NB4 (cell line): ENCODE measurements at regions not wholly inside any gene's neighbourhood (a gene's known extent, or its start where the extent isn't known, plus 50 kb on each side); places are given as distances from the start of the nearest gene placed in this dataset.

Experiments
- MYC ChIP-seq: IDR thresholded peaks from 2 replicates; pipeline ENCODE4 v1.6.1; 2011; ENCODE audit warnings: low read depth, low read length
- POLR2A ChIP-seq: IDR thresholded peaks from 2 replicates; pipeline ENCODE4 v1.6.1; 2011; ENCODE audit warnings: mild to moderate bottlenecking; ENCODE audit not compliant: insufficient read length; ENCODE audit errors: extremely low read depth
- TF ChIP-seq, protein P1 (sequence below): IDR thresholded peaks from 2 replicates; pipeline ENCODE4 v1.6.1; 2011; ENCODE audit warnings: low read depth, low read length
- TF ChIP-seq, protein P2 (sequence below): IDR thresholded peaks from one replicate; pipeline ENCODE4 v1.5.1; 2012; ENCODE audit warnings: low read depth, low read length

DNA sequence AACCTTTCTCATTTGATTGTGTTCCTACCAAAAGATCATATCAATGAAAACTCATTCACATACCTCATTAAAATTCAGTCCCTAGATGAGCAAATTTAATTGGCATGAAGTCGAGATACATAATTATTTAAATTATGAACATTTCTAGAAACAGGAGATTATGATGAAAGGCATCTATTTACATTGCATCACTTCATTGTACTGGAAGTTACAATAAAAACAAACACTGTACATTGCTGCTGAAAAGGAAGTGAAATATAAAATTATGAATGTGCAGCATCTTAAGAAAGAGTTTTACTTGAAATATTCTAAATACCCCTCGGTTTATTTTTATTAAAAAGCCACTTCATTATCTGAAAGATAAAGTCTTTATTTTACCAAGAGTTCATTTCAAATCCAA, 163.4 kb upstream of the ZNF385D start:
- TF ChIP-seq, protein P1, sequence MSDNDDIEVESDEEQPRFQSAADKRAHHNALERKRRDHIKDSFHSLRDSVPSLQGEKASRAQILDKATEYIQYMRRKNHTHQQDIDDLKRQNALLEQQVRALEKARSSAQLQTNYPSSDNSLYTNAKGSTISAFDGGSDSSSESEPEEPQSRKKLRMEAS, result no peak
- TF ChIP-seq, protein P2, sequence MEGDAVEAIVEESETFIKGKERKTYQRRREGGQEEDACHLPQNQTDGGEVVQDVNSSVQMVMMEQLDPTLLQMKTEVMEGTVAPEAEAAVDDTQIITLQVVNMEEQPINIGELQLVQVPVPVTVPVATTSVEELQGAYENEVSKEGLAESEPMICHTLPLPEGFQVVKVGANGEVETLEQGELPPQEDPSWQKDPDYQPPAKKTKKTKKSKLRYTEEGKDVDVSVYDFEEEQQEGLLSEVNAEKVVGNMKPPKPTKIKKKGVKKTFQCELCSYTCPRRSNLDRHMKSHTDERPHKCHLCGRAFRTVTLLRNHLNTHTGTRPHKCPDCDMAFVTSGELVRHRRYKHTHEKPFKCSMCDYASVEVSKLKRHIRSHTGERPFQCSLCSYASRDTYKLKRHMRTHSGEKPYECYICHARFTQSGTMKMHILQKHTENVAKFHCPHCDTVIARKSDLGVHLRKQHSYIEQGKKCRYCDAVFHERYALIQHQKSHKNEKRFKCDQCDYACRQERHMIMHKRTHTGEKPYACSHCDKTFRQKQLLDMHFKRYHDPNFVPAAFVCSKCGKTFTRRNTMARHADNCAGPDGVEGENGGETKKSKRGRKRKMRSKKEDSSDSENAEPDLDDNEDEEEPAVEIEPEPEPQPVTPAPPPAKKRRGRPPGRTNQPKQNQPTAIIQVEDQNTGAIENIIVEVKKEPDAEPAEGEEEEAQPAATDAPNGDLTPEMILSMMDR, result no peak
- TF ChIP-seq POLR2A (no peak), MYC (no peak)
